ENCODE measurements at regions not wholly inside any gene's neighbourhood (a gene's known extent, or its start where the extent isn't known, plus 50 kb on each side); places are given as distances from the start of the nearest gene placed in this dataset.

DNA sequence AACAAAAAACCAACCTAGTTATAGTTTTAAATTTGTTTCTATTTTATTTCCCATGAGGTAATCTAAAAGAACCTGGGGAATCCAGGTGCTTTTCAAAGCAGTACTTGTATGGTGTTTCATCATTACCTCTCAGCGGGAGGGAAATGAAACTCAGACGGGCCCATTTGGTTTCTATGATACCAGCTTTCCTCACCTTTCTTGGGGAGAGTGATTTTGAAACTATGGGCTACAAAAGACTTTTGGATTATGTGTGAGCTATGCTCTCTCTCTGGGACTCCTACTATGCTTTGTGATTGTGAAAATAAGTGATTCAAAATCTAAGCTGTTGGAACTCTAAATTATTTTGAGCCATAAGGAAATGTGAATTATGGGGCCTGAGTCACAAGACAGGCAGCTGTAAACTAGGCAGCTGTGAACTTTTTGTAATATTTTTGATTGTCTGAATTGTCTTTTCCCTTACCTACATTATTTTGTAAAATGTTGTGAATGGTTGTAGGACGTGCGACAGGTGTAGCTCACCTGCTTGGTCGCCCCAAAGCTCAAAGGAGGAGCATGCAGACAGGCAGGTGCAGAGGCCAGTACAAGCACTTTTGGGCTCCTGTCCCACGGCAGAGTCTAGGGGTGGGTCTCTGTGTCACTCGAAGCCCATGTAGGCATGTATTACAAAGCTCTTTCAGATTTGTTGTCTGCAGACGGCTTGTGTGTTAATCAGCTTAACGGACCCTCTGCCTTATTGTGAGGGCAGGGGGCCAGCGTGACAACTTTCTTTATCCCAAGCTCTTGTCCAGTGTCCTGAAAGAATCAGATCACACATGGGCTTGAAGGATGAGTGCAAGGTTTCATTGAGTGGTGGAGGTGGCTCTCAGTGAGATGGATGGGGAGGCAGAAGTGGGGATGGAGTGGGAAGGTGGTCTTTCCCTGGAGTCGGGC, 64.8 kb upstream of the BACH1 start:
- DNase-seq (ENCODE audit: low spot score), result no peak
- TF ChIP-seq CTCF (IDR thresholded peaks at IDR 0.05), result no peak
- Histone ChIP-seq H3K27ac (no peak overlapping the region), H3K4me3 (no peak overlapping the region)

- TF ChIP-seq CTCF (IDR thresholded peaks at IDR 0.05), result no peak
- Histone ChIP-seq H3K4me3 (no peak overlapping the region), H3K27ac (peak overlapping the region in 1 of 2 donors; percentile 32)
- DNase-seq (ENCODE audit: low spot score), result no peak
Observed at GRCh38 chr21:29235714-29236197, 63.0 kb upstream of the BACH1 start.

GRCh38 chr21:29236201-29236600, 62.5 kb upstream of the BACH1 start:
- peak overlapping the region in 1 of 2 donors; percentile 49 for H3K27ac ChIP-seq
- no peak overlapping the region for H3K4me3 ChIP-seq
- no peak for TF ChIP-seq CTCF (IDR thresholded peaks at IDR 0.05)
- DNase-seq (ENCODE audit: low spot score), result no peak

DNA sequence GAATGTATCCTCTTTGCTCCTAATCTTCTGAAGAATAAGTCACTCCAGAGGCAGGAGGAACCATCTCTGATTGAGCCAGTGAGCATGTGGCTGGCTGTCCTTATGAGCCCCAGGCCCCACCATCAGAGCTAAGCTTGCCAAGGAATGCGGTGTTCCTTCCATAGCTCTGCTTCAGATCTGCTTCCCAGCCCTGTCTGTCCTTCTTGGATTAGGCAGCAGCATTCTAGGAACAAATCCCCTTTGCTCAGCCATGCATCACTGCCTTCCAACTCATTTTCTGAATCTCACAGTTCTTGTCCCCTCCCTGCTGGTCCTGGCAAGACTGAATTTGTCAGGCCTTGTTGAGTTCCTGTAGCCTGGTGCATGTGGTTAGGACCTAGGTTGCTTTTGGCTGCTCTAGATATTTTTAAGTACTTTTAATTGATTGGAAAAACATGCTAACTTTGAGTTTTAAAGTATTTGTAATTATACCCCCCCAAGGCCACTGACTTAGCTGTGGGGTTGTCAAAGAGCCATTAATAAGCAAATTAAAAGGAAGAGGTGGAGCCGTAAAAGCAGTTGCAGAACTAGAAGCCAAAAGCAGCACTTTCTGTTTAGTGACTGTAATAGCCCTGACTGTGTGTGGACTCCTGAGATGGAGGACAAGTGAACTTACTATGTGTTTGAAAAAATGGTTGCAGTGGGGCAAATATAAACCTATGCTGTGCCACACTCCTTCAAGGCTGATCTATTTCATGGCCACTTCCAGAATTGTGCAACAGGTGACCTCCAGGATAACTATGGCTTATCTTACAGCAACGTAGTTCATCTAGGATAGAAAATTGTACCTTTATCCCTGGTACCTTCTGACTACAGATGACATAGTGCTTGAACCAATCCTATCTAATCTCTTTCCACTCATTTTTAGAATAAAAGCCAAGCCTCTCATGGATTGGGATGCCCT, 61.3 kb upstream of the BACH1 start:
- TF ChIP-seq CTCF (IDR thresholded peaks at IDR 0.05), result no peak
- DNase-seq (ENCODE audit: low spot score), result no peak
- peak overlapping the region; percentile 28 to 49 for H3K27ac ChIP-seq
- H3K4me3 ChIP-seq, result no peak overlapping the region

GRCh38 chr21:29238053-29238966, 60.4 kb upstream of the BACH1 start:
- no peak overlapping the region for H3K4me3 ChIP-seq

More at GRCh38 chr21:29238053-29238966, 60.4 kb upstream of the BACH1 start:
- no peak for TF ChIP-seq CTCF (IDR thresholded peaks at IDR 0.05)
- H3K27ac ChIP-seq, result peak overlapping the region; percentile 28 to 49
- DNase-seq (ENCODE audit: low spot score), result no peak

All from coronary artery (tissue), 2 donors.